H9 (cell line): ENCODE measurements at regions not wholly inside any gene's neighbourhood (a gene's known extent, or its start where the extent isn't known, plus 50 kb on each side); places are given as distances from the start of the nearest gene placed in this dataset.

ENCODE experiments used
- DNase-seq: peaks from one replicate; pipeline ENCODE4 v3.0.0-alpha.2; 2017
- H2AFZ ChIP-seq: one replicate; pipeline ENCODE4 v1.6.1; 2013; ENCODE audit warnings: mild to moderate bottlenecking, low read length, control low read depth, moderate library complexity
- H2AK5ac ChIP-seq: 2 replicates; pipeline ENCODE4 v1.6.1; 2013; ENCODE audit warnings: low read length, control low read depth, mixed read lengths; ENCODE audit not compliant: insufficient read length
- H2BK120ac ChIP-seq: one replicate; pipeline ENCODE4 v1.6.1; 2013; ENCODE audit warnings: low read depth, mild to moderate bottlenecking, low read length, control low read depth, inconsistent platforms; ENCODE audit not compliant: poor library complexity, severe bottlenecking
- H2BK12ac ChIP-seq: 2 replicates; pipeline ENCODE4 v1.6.1; 2013; ENCODE audit warnings: low read length, control low read depth, mixed read lengths, low read depth; ENCODE audit not compliant: insufficient read length
- H2BK15ac ChIP-seq: 2 replicates; pipeline ENCODE4 v1.6.1; 2013; ENCODE audit warnings: low read depth, low read length, control low read depth
- H2BK20ac ChIP-seq: one replicate; pipeline ENCODE4 v1.6.1; 2013; ENCODE audit warnings: low read depth, mild to moderate bottlenecking, low read length, control low read depth, inconsistent platforms; ENCODE audit not compliant: poor library complexity, severe bottlenecking
- H2BK5ac ChIP-seq: 2 replicates; pipeline ENCODE4 v1.6.1; 2013; ENCODE audit warnings: low read length, control low read depth, mixed read lengths; ENCODE audit not compliant: insufficient read length
- H3K14ac ChIP-seq: 2 replicates; pipeline ENCODE4 v1.6.1; 2013; ENCODE audit warnings: low read length, control low read depth; ENCODE audit not compliant: insufficient read depth
- H3K18ac ChIP-seq: 2 replicates; pipeline ENCODE4 v1.6.1; 2013; ENCODE audit warnings: low read depth, mild to moderate bottlenecking, mixed read lengths, low read length, control low read depth; ENCODE audit not compliant: insufficient read length
- H3K23ac ChIP-seq: 2 replicates; pipeline ENCODE4 v1.6.1; 2013; ENCODE audit warnings: low read length, control low read depth, mixed read lengths, low read depth; ENCODE audit not compliant: insufficient read length
- H3K23me2 ChIP-seq: 2 replicates; pipeline ENCODE4 v1.6.1; 2013; ENCODE audit warnings: low read depth, mild to moderate bottlenecking, mixed read lengths, low read length, control low read depth; ENCODE audit not compliant: insufficient read length, poor library complexity, severe bottlenecking
- H3K27ac ChIP-seq: 2 replicates; pipeline ENCODE4 v1.5.1; 2013; ENCODE audit warnings: low read length, control low read depth, mixed read lengths, low read depth; ENCODE audit not compliant: insufficient read length
- H3K27me3 ChIP-seq: 2 replicates; pipeline ENCODE4 v1.6.1; 2013; ENCODE audit warnings: low read length, control low read depth, inconsistent platforms; ENCODE audit not compliant: insufficient read depth
- H3K4ac ChIP-seq: 2 replicates; pipeline ENCODE4 v1.6.1; 2013; ENCODE audit warnings: low read depth, mild to moderate bottlenecking, control low read depth, inconsistent platforms, low read length, moderate library complexity
- H3K4me1 ChIP-seq: 2 replicates; pipeline ENCODE4 v1.6.1; 2013; ENCODE audit warnings: low read length, control low read depth, inconsistent platforms; ENCODE audit not compliant: insufficient read depth
- H3K4me2 ChIP-seq: 2 replicates; pipeline ENCODE4 v1.6.1; 2013; ENCODE audit warnings: low read length, control low read depth, mixed read lengths; ENCODE audit not compliant: insufficient read length, insufficient read depth
- H3K56ac ChIP-seq: 2 replicates; pipeline ENCODE4 v1.6.1; 2013; ENCODE audit warnings: low read depth, mild to moderate bottlenecking, mixed read lengths, low read length, control low read depth; ENCODE audit not compliant: insufficient read length
- H3K79me1 ChIP-seq: 2 replicates; pipeline ENCODE4 v1.6.1; 2013; ENCODE audit warnings: low read depth, mild to moderate bottlenecking, moderate library complexity, low read length, control low read depth, inconsistent platforms; ENCODE audit not compliant: insufficient read depth, poor library complexity, severe bottlenecking
- H3K79me2 ChIP-seq: 2 replicates; pipeline ENCODE4 v1.6.1; 2013; ENCODE audit warnings: low read length, control low read depth, inconsistent platforms; ENCODE audit not compliant: insufficient read depth
- H3K9ac ChIP-seq: 2 replicates; pipeline ENCODE4 v1.6.1; 2013; ENCODE audit warnings: low read length, control low read depth, mixed read lengths; ENCODE audit not compliant: insufficient read length; ENCODE audit errors: extremely low read depth
- H3K9me3 ChIP-seq: one replicate; pipeline ENCODE4 v1.6.1; 2013; ENCODE audit warnings: low read depth, low read length, inconsistent platforms; ENCODE audit not compliant: control insufficient read depth
- H3T11ph ChIP-seq: one replicate; pipeline ENCODE4 v1.6.1; 2013; ENCODE audit warnings: mild to moderate bottlenecking, low read length, control low read depth, inconsistent platforms
- H4K20me1 ChIP-seq: one replicate; pipeline ENCODE4 v1.6.1; 2013; ENCODE audit not compliant: control insufficient read depth, insufficient read length, insufficient read depth
- H4K5ac ChIP-seq: 2 replicates; pipeline ENCODE4 v1.6.1; 2013; ENCODE audit warnings: low read depth, mild to moderate bottlenecking, mixed read lengths, low read length, control low read depth; ENCODE audit not compliant: insufficient read length
- H4K8ac ChIP-seq: replicated peaks from 2 replicates; pipeline ENCODE4 v1.6.1; 2013; ENCODE audit warnings: low read length, control low read depth, mixed read lengths, low read depth; ENCODE audit not compliant: insufficient read length
- H4K91ac ChIP-seq: 2 replicates; pipeline ENCODE4 v1.6.1; 2013; ENCODE audit warnings: low read depth, mild to moderate bottlenecking, moderate library complexity, mixed read lengths, low read length, control low read depth; ENCODE audit not compliant: insufficient read length
- H3K27ac Mint-ChIP-seq, 3 experiments: 2 replicates in 2 of 3; 3 replicates in 1 of 3; pipeline ENCODE4 v1.8.0; 2020 to 2021; ENCODE audit warnings: mixed read lengths in 3 of 3, mild to moderate bottlenecking in 1 of 3, moderate library complexity in 1 of 3
- H3K27me3 Mint-ChIP-seq: 2 replicates; pipeline ENCODE4 v1.8.0; 2021; ENCODE audit warnings: low read depth, mild to moderate bottlenecking, moderate library complexity, mixed read lengths
- H3K36me3 Mint-ChIP-seq, 3 experiments: 2 replicates in 2 of 3; 3 replicates in 1 of 3; pipeline ENCODE4 v1.8.0; 2020 to 2021; ENCODE audit warnings: low read depth in 3 of 3, mixed read lengths in 3 of 3; ENCODE audit not compliant: insufficient read depth in 1 of 3
- H3K4me1 Mint-ChIP-seq, 2 experiments: 2 replicates each; pipeline ENCODE4 v1.8.0; 2020; ENCODE audit warnings: mixed read lengths in 2 of 2
- H3K4me3 Mint-ChIP-seq, 2 experiments: 2 replicates in 1 of 2; 3 replicates in 1 of 2; pipeline ENCODE4 v1.8.0; 2020 to 2021; ENCODE audit warnings: mild to moderate bottlenecking in 2 of 2, mixed read lengths in 2 of 2, moderate library complexity in 1 of 2
- H3K9me3 Mint-ChIP-seq, 2 experiments: 2 replicates in 1 of 2; 3 replicates in 1 of 2; pipeline ENCODE4 v1.8.0; 2020; ENCODE audit warnings: mild to moderate bottlenecking in 2 of 2, mixed read lengths in 2 of 2, moderate library complexity in 1 of 2
- CTCF ChIP-seq: fragments of 200-600 bp; sonication (generic); conservative IDR thresholded peaks from 3 replicates; pipeline ENCODE4 v1.8.0; 2021; ENCODE audit warnings: antibody characterized with exemption, mild to moderate bottlenecking

- no peaks in the 10 kb centered on the region for H3K9me3 ChIP-seq
- no peaks in the 10 kb centered on the region for H3K23me2 ChIP-seq
Measured at GRCh38 chr6:84350397-84350796, 123.0 kb upstream of the CEP162 start.

More at GRCh38 chr6:84350397-84350796, 123.0 kb upstream of the CEP162 start:
- no peak overlapping the region for H2BK5ac ChIP-seq
- H4K20me1 ChIP-seq, result no peaks in the 10 kb centered on the region
- no peak overlapping the region for H3K56ac ChIP-seq
- no peaks in the 10 kb centered on the region for H3K4me1 ChIP-seq
- no peaks in the 10 kb centered on the region for H3K36me3 Mint-ChIP-seq
- H3K18ac ChIP-seq, result no peak overlapping the region
- no peak overlapping the region for H3K23ac ChIP-seq
- no peak overlapping the region for H3K27ac Mint-ChIP-seq
- H2AK5ac ChIP-seq, result no peak overlapping the region
- H4K8ac ChIP-seq, result no peak overlapping the region
- H2BK20ac ChIP-seq, result no peak overlapping the region
- H2BK15ac ChIP-seq, result no peak overlapping the region; the same call in 1 of the 2 replicates
- no peak overlapping the region for H3K9ac ChIP-seq
- H3K4me2 ChIP-seq, result no peak overlapping the region
- no peak overlapping the region for H2BK12ac ChIP-seq
- H3K79me1 ChIP-seq, result no peaks in the 10 kb centered on the region
- H3K4me3 Mint-ChIP-seq, result no peak overlapping the region
- H2AFZ ChIP-seq, result no peak overlapping the region
- H3K4ac ChIP-seq, result no peak overlapping the region
- H3K27ac ChIP-seq, result no peak overlapping the region
- no peak for DNase-seq
- 0 out of 5 replicates have a peak, but pooled peaks cover 0 to 3% of the 10 kb centered on the region in 2 experiments for H3K9me3 Mint-ChIP-seq
- no peak overlapping the region for H3K14ac ChIP-seq
- H3K79me2 ChIP-seq, result no peaks in the 10 kb centered on the region; the same call in 1 of the 2 replicates
- H3K27me3 Mint-ChIP-seq, result no peaks in the 10 kb centered on the region
- TF ChIP-seq CTCF, result no peak
- H3T11ph ChIP-seq, result no peak overlapping the region
- no peaks in the 10 kb centered on the region for H3K27me3 ChIP-seq
- H4K5ac ChIP-seq, result no peak overlapping the region
- no peak overlapping the region for H2BK120ac ChIP-seq
- H4K91ac ChIP-seq, result no peak overlapping the region
- no peaks in the 10 kb centered on the region for H3K4me1 Mint-ChIP-seq
